Body of pancreas (tissue), 4 donors: ENCODE measurements at regions not wholly inside any gene's neighbourhood (a gene's known extent, or its start where the extent isn't known, plus 50 kb on each side); places are given as distances from the start of the nearest gene placed in this dataset.

Experiments
- POLR2A ChIP-seq, 3 donors: fragments of 450-650 bp; IDR thresholded peaks; one replicate each; pipeline ENCODE4 v1.6.1; 2016; ENCODE audit warnings: antibody characterized with exemption in 3 of 3, mild to moderate bottlenecking in 2 of 3
- TF ChIP-seq, protein P1 (sequence below), 7 experiments: fragments of 450-650 bp in 4 of 7; fragments of 200-600 bp in 3 of 7; sonication (generic) in 3 of 7; IDR thresholded peaks; one replicate each; pipeline ENCODE4 v1.5.1; 2016 to 2019; ENCODE audit warnings: antibody characterized with exemption in 7 of 7

DNA sequence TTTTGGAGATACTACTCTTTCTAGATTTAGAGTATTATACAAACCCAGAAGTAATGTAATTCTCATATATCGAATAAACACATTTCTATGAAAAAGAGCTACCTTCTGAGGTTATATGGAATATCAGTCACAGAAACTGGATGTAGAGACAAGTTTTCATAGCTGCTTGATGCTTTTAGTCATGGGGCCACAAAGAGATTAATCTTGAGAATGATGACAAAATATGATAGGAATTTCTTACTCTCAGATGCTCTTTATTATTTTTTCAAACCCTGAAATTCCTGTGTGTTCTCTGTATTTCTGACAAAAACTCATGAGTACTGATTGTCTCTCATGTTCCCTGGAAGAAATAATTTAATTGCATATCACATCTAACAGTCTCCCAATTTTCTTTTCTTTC is 662.5 kb downstream of the RAPGEF2 start:
- TF ChIP-seq, protein P1, sequence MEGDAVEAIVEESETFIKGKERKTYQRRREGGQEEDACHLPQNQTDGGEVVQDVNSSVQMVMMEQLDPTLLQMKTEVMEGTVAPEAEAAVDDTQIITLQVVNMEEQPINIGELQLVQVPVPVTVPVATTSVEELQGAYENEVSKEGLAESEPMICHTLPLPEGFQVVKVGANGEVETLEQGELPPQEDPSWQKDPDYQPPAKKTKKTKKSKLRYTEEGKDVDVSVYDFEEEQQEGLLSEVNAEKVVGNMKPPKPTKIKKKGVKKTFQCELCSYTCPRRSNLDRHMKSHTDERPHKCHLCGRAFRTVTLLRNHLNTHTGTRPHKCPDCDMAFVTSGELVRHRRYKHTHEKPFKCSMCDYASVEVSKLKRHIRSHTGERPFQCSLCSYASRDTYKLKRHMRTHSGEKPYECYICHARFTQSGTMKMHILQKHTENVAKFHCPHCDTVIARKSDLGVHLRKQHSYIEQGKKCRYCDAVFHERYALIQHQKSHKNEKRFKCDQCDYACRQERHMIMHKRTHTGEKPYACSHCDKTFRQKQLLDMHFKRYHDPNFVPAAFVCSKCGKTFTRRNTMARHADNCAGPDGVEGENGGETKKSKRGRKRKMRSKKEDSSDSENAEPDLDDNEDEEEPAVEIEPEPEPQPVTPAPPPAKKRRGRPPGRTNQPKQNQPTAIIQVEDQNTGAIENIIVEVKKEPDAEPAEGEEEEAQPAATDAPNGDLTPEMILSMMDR (IDR thresholded peaks at IDR 0.05) = no peak
- no peak for TF ChIP-seq POLR2A (IDR thresholded peaks at IDR 0.05)
